D721Med (cell line): ENCODE measurements at regions not wholly inside any gene's neighbourhood (a gene's known extent, or its start where the extent isn't known, plus 50 kb on each side); places are given as distances from the start of the nearest gene placed in this dataset.

Experiments used
- DNase-seq: peaks from one replicate; pipeline ENCODE4 v3.0.0; 2011; ENCODE audit warnings: low spot score; ENCODE audit not compliant: insufficient read length
- FAIRE-seq: peaks from 2 replicates; lab custom pipeline; 2011; peaks lifted over from hg19 to GRCh38; lab: Jason Lieb, UNC
- CTCF ChIP-seq: IDR thresholded peaks from 2 replicates; pipeline ENCODE4 v1.5.1; 2012; ENCODE audit warnings: mild to moderate bottlenecking, control low read depth; ENCODE audit not compliant: insufficient read depth; ENCODE audit errors: missing control alignments

GRCh38 chr2:239520811-239521517 lies 120.1 kb upstream of the HDAC4 start:
- FAIRE-seq (no peak), DNase-seq (no peak)
- TF ChIP-seq CTCF = no peak

GRCh38 chr2:239519921-239520585 lies 119.2 kb upstream of the HDAC4 start:
- TF ChIP-seq CTCF = no peak
- FAIRE-seq = no peak
- DNase-seq = no peak

- TF ChIP-seq CTCF = no peak
- DNase-seq (no peak), FAIRE-seq (no peak)
These were observed 118.5 kb upstream of the HDAC4 start for GRCh38 chr2:239519089-239519920.

- no peak for TF ChIP-seq CTCF
- FAIRE-seq (no peak), DNase-seq (no peak)
These were observed 117.7 kb upstream of the HDAC4 start for GRCh38 chr2:239518286-239519088.

GRCh38 chr2:239517686-239518085 lies 116.9 kb upstream of the HDAC4 start:
- TF ChIP-seq CTCF = no peak
- no peak for DNase-seq
- no peak for FAIRE-seq

- DNase-seq = no peak
- TF ChIP-seq CTCF = no peak
- no peak for FAIRE-seq
These were observed 116.1 kb upstream of the HDAC4 start for GRCh38 chr2:239516954-239517305.
